Tibial nerve (tissue), 4 donors: ENCODE measurements at regions not wholly inside any gene's neighbourhood (a gene's known extent, or its start where the extent isn't known, plus 50 kb on each side); places are given as distances from the start of the nearest gene placed in this dataset.

Experiments used
- EP300 ChIP-seq, 2 donors: sonication (generic); formaldehyde crosslinking; IDR thresholded peaks; one replicate each; pipeline ENCODE4 v1.6.1; 2017; ENCODE audit warnings: antibody characterized with exemption in 2 of 2, mild to moderate bottlenecking in 1 of 2
- POLR2A ChIP-seq, 2 donors: fragments of 450-650 bp; IDR thresholded peaks; one replicate each; pipeline ENCODE4 v1.6.1; 2017; ENCODE audit warnings: antibody characterized with exemption in 2 of 2, mild to moderate bottlenecking in 2 of 2, moderate library complexity in 2 of 2
- TF ChIP-seq, protein P1 (sequence below), 5 experiments: fragments of 200-600 bp in 3 of 5; fragments of 450-650 bp in 2 of 5; sonication (generic) in 3 of 5; IDR thresholded peaks; one replicate each; pipeline ENCODE4 v1.5.1; 2016 to 2019; ENCODE audit warnings: antibody characterized with exemption in 5 of 5, mild to moderate bottlenecking in 3 of 5, moderate library complexity in 2 of 5

DNA sequence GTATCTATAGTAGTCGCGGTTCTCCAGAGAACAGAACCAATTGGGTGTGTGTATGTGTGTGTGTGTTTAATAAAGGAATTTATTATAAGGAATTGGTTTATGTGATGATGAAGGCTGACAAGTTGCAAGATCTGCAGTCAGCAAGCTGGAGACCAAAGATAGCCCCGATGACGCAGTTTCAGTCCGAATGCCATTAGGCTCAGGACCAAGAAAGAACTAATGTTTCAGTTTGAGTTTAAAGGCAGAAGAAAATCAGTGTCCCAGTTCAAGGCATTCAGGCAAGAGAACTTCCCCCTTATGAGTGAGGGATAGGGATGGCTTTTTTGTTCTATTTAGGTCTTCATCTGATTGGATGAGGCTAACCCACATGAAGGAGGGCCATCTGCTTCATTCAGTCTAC is 221.6 kb downstream of the HNMT start:
- TF ChIP-seq, protein P1, sequence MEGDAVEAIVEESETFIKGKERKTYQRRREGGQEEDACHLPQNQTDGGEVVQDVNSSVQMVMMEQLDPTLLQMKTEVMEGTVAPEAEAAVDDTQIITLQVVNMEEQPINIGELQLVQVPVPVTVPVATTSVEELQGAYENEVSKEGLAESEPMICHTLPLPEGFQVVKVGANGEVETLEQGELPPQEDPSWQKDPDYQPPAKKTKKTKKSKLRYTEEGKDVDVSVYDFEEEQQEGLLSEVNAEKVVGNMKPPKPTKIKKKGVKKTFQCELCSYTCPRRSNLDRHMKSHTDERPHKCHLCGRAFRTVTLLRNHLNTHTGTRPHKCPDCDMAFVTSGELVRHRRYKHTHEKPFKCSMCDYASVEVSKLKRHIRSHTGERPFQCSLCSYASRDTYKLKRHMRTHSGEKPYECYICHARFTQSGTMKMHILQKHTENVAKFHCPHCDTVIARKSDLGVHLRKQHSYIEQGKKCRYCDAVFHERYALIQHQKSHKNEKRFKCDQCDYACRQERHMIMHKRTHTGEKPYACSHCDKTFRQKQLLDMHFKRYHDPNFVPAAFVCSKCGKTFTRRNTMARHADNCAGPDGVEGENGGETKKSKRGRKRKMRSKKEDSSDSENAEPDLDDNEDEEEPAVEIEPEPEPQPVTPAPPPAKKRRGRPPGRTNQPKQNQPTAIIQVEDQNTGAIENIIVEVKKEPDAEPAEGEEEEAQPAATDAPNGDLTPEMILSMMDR (IDR thresholded peaks at IDR 0.05) = no peak
- no peak for TF ChIP-seq EP300 (IDR thresholded peaks at IDR 0.05)
- no peak for TF ChIP-seq POLR2A (IDR thresholded peaks at IDR 0.05)
